Panc1 (cell line): ENCODE measurements at regions not wholly inside any gene's neighbourhood (a gene's known extent, or its start where the extent isn't known, plus 50 kb on each side); places are given as distances from the start of the nearest gene placed in this dataset.

Experiments
- CTCF ChIP-seq: fragments of 450-650 bp; IDR thresholded peaks from 2 replicates; pipeline ENCODE4 v1.5.1; 2017; ENCODE audit warnings: mild to moderate bottlenecking
- POLR2AphosphoS5 ChIP-seq: IDR thresholded peaks from 2 replicates; pipeline ENCODE4 v1.6.1; 2012; ENCODE audit warnings: mild to moderate bottlenecking, low read depth, low read length, moderate library complexity
- TF ChIP-seq, protein P1 (sequence below), 2 experiments: IDR thresholded peaks; 2 replicates each; pipeline ENCODE4 v1.6.1; 2011 to 2012; ENCODE audit warnings: low read depth in 2 of 2, control low read depth in 1 of 2, low read length in 1 of 2, mild to moderate bottlenecking in 1 of 2, moderate library complexity in 1 of 2; ENCODE audit not compliant: insufficient read depth in 1 of 2

DNA sequence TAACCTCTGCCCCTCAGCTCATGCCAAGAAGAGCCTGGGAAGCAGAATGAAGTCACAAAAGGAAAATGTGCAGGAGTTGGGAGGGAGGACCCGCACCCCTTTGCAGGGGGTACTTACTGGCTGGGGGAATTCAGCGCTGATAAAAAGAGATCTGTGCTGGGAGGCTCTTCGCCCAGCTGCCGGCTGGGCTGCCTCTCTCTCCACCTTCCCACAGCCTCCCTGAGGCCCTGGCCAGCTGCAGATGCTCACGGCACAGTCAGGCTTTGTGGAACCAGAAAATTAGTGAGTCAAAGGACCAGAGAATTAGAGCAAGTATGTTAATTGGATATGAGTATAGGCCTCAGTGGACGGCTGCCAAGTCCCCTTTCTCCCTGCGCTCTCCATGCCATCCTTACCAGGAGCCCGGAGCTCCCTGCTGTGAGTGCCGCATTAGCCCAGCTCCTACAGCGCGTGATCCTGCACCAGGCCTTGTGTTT lies 181.7 kb upstream of the SH3BP4 start:
- TF ChIP-seq POLR2AphosphoS5 (no peak), CTCF (no peak)
- TF ChIP-seq, protein P1, sequence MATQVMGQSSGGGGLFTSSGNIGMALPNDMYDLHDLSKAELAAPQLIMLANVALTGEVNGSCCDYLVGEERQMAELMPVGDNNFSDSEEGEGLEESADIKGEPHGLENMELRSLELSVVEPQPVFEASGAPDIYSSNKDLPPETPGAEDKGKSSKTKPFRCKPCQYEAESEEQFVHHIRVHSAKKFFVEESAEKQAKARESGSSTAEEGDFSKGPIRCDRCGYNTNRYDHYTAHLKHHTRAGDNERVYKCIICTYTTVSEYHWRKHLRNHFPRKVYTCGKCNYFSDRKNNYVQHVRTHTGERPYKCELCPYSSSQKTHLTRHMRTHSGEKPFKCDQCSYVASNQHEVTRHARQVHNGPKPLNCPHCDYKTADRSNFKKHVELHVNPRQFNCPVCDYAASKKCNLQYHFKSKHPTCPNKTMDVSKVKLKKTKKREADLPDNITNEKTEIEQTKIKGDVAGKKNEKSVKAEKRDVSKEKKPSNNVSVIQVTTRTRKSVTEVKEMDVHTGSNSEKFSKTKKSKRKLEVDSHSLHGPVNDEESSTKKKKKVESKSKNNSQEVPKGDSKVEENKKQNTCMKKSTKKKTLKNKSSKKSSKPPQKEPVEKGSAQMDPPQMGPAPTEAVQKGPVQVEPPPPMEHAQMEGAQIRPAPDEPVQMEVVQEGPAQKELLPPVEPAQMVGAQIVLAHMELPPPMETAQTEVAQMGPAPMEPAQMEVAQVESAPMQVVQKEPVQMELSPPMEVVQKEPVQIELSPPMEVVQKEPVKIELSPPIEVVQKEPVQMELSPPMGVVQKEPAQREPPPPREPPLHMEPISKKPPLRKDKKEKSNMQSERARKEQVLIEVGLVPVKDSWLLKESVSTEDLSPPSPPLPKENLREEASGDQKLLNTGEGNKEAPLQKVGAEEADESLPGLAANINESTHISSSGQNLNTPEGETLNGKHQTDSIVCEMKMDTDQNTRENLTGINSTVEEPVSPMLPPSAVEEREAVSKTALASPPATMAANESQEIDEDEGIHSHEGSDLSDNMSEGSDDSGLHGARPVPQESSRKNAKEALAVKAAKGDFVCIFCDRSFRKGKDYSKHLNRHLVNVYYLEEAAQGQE (IDR thresholded peaks at IDR 0.05; ENCODE audit: insufficient read depth in 1 of 2, low read depth in 2 of 2, low read length in 1 of 2) = no peak
